GM18861 (cell line): ENCODE measurements at regions not wholly inside any gene's neighbourhood (a gene's known extent, or its start where the extent isn't known, plus 50 kb on each side); places are given as distances from the start of the nearest gene placed in this dataset.

Source experiments
- ATAC-seq: cut with Tn5 transposase; IDR thresholded peaks from one replicate; pipeline ENCODE4 v1.9.1; 2021; ENCODE audit not compliant: unreplicated experiment

DNA sequence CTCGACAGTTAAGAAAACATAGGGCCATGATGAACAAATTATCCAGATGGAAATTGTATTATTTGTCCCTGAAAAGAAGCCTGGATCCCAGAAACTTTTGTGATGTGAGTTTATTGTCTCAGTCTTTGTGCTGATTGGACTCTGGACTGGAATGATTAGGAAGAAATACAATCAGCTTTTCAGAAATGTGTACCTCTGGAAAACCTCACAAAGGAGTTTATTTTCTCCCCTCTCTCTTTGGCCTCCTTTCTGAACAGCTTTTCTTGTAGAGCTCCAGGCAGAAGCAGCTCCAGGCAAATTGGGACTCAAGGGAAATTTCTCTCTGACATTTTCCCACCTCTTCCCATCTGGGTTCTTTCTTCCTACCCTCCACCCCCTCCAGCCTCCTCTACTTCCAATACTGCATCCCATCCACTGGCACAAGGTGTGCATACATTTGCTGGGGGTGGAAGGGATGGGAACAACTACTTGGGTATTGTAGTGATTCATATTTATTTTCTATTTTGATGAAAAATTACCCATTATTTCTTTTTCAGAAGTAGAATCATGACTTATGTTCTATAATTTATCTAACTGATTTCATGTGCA lies 119.7 kb downstream of the CD47 start:
- ATAC-seq = no peak

DNA sequence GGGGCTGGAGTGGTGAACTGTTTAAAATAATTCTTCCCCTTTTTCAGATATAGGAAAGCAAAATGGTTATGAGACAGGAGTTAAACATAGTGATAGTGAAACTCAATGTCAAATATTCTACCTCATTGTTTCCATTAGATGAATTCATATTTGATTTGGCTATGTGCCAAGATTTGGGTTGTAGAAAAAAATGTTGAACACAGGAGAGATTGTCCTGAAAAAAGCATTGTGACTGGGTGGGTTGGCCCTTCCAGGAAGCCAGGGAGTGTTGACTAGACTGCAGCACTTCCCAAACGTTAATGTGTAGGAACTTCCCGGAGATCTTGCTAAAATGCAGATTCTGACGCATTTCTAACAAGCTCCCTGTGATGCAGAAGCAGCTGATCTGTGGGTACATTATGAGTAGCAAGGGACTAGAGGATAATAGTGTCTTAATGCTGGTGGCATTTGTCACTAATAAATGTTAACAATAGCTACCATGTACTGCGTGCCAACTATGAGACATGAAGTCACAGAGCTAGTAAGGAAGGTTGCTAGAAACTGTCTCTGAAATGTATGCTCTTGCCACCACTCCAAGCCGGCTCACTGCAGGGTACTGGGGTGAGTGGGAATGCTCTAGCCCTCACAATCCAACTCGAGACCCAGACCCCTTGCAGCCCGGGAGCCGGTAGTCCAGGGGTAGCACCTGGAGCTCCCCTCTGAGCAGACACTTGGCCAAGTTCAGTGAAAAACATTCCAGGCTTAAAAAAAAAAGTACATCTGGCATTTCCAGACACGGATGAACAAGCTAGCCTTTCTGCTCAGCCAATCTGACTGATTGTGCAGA lies 120.6 kb downstream of the CD47 start:
- ATAC-seq = no peak

DNA sequence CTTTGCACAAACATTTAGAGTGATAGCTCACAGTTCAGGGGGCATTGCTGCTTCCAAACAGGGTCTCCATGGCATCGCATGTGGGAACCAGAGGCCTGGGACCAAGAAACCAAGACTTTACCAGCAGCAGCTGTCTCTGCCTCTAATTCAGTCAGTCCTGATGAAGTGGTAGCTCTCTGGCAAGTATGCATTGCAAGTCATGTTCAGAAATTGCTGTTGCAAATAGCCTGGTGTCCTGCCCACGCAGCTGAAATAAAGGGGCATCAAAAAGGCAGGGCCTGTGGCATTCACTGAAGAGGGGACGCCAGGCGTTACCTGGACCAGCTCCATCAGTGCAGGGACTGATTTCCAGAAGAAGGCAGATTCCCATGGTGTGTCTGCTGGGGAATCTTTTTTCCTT lies 121.3 kb downstream of the CD47 start:
- no peak for ATAC-seq

DNA sequence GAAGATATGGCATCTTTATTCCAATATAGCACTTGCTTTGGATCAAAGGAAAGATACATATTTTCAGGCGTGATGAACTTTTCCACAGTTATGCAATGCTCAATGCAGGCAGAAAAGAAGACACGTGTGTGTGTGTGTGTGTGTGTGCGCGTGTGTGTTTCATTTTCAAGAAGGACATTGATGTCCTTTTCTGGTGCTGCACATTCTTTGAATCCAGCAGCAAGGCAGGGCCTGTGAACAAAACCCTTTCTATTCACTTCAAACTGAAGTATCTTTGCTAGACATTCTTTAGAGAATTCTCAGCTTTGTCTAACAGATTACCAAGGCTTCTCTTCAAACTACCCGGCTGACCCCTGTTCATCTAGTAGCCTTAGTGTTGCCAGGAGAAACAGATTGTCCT lies 124.6 kb downstream of the CD47 start:
- no peak for ATAC-seq

DNA sequence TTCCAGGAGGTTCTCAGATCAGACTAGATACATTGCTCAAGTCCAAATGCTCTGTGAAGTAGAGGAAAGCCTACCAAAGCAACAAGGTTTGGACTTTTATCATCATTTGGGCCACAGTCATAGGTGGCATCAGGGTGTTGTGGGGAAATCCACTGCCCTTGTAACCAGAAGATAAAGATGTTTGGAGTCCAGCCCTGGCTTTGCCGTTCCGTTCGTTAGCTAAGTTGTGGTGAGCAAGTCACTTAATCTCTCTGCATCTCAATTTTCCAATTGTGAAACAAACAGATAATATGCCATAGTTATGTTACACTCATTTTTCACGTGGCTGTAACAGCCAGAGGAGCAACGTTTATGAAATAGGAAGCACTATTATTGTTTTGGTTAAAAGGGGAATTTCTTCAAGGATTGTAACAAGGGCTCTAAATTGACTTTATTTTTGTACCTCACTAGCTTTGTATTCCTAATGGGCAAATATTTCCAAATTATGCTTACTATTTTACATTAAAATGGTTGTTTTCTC lies 125.6 kb downstream of the CD47 start:
- ATAC-seq = no peak

DNA sequence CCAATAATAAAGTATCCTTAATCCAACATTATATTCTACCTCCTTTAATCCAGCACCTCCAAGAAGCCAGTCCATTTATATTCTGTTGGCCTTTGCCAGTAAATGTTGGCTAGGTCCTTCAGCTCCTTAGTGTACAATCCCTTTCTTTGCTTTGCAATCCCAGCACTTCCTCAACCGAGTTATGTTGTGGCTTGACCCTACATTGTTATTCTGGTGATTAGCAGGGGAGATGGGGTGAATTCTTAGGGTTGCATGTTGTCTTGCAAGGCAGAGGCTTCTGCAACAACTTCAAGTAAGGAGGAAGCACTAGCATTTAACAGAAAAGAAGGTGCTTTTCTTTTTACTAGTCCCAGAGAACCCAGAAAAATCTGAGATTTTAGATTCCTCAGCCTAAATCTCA lies 127.2 kb downstream of the CD47 start:
- no peak for ATAC-seq

DNA sequence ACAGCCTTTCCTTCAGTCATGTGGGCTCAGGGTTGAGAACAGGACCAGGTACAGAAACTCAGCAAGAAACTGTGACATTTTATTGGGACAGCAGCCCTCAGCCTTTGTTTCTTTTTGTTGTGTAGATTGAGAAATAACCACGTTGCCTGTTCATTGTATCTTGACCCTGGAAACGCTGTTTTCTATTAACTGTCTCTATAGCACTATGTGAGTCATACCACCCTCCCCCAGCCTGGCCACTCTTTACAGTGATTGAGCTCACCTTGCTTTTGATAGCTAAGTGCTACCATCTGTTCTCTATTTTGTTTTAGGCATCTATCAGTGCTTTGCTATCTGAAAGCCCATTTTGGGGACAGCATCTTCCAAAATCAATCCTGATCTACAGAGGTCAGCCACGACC lies 127.9 kb downstream of the CD47 start:
- no peak for ATAC-seq

DNA sequence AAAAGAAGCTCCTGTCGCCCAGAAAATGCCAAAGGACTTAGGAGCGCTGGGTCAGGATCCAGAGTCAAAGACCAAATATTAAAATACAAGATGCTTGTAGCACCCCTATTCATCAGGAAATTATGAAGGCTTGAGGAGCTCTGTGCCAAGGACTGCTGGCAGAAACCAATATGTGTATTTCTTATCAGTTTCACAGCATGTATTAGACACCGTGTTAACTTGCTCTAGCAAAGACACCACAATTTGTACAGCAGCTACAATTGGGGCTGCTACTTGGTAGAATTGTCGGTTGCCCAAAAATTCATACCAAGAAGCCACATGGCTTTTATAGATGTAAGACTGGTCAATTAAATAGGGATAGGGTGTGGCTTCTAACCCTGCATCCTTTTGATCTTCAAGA lies 128.8 kb downstream of the CD47 start:
- ATAC-seq = no peak

DNA sequence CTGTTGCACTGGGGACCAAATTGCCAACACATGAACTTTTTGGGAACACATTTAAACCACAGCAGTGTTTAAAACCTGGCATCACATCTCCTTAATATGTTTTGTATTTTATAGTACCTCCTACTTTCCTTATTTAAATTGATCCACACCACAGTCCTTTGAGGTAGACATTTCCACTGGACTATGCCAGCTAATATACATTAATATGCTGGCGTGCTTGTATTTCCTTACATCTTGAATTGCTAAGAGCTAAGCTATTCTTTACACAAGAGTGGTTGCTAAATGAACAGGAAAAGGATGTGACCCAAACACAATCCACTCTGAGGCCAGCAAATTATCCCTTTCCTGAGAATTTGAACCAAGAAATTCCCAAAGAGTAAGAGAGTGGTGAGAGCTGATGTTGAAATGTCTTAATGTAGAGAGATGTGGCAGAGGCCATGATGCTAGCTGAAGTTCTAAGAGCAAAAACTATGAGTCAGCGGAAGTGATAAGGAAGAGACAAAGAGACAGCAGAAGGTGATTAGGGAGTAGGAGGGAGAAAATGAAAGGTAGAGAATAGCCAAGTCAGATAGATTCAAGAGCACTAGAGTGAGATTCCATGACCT lies 131.2 kb downstream of the CD47 start:
- ATAC-seq = no peak

DNA sequence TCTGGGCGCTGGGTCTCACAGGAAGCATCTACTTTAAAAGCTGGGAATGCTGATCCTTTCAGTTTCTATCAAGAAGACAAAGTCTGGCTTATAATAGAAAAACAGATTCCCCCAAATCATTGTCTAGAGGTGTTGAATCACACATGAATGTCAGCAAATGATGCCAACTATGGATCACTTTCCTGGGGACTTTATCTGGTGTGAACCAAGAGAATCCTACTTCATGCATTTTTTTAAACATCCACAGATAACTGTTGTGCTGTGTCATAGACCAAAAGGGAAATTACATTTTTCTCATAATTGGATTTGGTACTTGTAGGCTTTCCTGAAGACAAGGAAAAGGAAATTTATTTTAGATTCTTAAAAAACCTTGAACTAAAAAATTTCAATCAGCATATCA lies 132.7 kb downstream of the CD47 start:
- no peak for ATAC-seq

DNA sequence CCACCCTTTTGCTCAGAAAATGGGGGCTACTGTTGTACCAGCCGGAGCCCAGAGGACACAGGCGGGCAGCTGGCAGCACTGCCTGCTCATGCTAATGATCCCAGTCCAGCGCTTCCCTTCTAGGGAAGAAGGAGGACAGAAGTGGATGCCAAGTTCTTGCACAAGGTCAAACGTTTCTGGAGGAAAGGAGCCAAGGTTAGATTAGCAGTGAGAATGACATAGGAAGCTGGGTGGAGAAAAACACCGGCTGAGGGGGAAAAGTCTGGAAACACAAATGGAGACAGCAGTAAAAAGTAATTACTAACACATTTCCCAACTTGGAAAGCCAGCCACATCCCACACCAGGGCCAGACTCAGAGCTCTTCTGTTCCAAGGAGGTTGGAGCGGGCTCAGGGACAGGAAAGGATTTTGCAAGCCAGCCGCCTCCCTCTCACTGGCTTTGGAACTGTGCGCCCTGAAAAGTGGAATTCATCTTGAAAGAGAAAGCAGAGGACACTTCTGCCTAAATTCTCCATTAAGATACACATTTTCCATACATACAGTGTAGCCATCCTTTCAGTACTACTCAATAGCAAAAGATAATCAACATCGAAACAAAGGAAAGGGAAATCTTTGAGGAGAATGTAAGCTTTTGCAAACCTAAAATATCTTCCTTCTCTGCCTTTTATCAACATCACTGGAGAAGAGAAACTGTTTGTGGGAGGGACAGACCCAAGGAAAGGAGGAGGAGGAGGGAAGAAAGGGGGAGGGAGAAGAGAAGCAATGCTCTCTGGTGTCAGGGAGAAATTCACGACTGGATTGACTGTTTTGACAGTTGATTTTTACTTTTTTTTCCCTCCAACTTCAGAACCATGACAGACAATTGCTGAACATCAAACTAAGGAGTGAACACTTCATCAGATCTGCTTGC lies 133.6 kb downstream of the CD47 start:
- no peak for ATAC-seq

DNA sequence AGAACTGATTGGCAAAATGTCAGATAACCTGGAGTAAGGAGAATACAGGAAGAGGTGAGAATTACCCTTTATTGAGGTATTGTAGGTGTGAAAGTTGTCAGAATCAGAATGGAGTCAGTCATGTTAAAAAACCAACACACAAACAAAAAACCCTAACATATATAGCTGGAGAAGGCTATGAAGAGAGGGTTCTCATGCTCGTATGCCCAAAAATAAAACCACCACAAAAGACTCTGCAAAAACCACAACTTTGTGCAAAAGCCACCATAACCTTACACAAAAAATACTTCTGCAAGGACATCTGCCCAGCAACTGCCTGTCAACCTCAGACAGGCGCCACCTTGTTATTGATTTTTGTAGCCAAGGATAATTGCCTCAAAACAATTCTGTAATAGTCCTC lies 136.0 kb downstream of the CD47 start:
- no peak for ATAC-seq

DNA sequence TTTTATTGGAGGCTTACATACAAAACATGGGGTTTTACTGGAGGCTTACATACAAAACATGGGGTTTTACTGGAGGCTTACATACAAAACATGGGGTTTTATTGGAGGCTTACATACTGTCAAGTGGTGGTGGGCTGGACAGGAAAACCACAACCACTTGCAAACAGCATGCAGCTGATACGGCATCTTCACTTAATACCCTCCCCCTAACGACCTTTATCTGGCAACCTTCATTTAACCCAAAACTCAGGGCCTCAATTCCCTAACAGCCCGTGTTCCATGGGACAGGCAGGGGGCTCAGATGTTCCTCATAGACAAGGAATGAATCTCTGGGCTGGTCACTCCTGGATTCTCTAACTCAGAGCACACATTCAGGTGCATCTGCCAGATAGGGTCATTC lies 137.1 kb downstream of the CD47 start:
- no peak for ATAC-seq

DNA sequence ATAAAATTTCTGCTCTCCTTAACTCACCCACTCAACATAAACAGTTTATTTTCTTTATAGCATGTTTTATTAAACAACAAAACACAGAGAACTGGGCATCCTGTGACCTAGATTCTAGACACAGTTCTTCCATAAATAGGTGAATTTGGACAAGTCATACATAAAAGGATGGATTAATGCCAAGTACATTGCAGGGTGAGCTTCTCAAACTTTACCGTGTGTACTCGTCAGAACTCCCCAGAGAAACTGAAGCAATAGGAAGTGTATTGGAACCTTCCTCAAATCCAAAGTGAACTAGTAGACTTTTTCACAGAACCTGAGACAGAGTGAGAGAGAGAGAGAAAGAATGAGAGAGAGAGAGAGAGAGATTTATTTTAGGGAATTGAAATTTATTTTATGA lies 139.7 kb downstream of the CD47 start:
- no peak for ATAC-seq

DNA sequence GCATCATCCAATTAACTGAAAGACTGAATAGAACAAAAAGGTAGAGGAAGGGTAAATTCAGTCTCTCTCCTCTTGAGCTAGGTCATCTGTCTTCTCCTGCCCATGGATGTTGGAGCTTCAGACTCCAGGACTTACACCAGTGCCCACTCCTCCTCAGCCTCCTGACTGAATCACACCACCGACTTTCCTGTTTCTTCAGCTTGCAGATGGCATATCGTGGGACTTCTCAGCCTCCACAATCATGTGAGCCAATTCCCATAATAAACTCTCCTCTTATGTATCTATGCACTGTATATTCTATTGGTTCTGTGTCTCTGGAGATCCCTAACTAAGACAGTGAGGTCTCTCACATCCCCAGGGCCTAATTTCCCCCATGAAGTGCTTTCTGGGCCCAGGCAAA lies 140.4 kb downstream of the CD47 start:
- no peak for ATAC-seq

DNA sequence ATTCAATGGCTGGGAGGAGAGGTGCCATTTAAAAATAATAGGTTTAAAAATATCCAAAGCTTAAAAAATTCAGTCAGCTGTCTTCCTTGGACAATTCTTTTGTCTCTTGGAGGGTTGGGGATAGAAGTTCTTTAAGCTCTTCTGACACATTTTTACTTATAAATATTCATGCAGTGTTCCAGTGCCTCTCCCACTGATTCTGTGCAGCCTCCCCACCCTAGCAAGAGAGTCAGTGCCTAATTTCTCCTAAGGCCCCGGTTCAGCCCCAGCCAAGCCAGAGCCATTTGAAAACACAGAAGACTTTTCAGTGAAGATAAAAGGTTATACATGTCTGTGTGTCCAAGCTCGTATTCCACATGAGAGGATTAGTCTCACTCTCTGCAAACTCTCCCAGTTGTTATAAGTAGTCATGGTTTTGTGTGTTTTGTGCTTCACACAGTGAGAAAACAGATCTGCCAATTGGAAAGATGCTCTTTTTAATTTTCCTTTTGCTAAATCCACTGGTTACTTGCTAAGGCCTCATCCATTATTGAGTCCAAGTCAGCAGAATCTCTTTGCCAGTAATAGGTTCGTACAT lies 141.3 kb downstream of the CD47 start:
- no peak for ATAC-seq

DNA sequence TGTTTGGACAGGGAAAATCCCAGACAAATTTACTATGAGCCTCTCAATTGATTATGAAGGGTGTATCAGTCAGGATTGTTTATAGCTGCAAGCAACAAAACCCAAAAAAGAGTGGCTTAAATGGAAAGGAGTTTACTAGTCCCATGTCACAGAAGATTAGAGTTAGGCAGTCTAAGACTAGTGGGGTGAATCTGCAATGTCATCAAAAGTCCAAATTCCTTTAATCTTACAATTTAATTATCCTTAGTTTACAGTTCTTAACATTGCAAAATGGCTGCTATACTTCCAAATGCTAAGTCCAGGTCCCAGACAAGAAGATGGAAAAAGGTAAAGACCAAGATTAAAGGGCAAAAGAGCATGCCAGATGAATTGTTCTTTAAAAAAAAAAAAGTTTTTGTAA lies 143.6 kb downstream of the CD47 start:
- ATAC-seq = no peak

DNA sequence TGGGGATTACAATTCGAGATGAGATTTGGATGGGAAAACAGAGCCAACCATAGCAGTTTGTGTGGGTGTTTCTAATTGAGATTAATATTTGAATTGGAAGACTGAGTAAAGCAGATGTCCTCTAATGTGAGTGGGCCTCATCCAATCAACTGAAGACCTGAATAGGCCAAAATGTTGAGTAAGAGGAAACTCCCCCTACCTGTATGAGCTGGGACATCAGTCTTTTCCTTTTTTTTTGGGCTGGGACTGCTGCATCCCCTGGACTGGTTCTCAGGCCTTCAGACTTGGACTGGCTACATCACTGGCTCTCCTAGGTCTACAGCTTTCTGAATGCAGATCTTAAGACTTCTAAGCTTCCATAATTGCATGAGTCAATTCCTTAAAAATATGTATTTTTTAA lies 144.1 kb downstream of the CD47 start:
- ATAC-seq = no peak

DNA sequence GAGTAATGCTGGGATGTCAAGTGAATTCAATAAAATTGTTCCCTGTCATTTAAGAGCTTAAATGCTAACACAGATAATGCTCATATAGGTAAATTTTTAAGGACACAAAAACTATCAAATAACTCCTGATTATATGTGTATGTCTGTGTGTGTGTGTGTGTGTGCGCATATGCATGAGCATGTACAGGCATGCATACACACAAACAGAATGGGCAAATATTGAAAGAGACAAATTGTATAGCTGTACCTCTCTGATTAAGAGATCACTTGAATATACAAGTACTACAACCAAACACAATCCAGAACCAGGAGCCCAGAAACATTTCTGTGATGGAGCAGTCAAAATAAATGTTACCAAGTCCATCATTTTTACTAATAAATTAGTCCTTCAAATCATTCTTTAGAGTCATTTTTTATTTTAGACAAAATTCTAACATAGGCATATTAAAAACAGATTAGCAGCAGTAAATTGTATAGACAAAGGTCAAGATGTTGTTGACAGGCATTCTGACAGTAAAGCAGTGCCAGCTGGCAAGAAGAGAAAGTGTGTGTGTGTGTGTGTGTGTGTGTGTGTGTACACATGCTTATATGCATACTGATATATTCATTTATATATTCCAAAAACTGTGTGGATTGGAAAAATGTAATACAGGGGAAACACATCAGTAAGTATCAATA lies 145.3 kb downstream of the CD47 start:
- no peak for ATAC-seq

DNA sequence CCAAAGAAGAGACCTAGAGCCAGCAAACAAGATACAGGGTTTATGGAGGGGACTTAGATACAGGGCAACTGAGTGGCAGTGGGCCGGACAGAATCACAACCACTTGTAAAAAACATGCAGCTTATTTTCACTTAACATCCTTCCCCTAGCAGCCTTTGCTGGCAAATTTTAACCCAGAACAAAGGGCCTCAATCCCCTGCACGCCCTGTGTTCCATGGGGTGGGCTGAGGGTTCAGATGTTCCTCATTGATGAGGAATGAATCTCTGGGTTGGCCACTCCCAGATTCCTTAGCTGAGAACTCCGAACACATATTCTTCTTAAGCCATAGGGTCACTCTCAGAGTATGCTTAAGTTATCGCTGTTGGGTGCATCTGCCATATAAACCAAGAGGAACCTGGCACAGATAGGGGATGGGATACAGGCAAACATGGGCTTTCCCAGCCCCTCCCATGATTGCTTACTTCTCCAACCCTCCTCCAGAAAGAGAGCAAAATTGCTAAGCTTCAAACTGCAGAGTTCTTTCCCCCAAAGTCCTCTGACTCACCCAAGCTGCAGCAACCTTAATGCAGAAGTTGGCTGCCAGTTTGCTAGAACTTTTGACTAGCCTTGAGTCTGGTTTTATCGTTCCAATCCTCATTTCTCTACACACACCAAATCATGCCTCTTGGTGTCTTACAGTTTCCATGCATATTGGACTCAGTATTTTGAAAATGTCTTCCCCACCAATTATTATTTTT lies 146.9 kb downstream of the CD47 start:
- no peak for ATAC-seq
